ENCODE measurements at regions not wholly inside any gene's neighbourhood (a gene's known extent, or its start where the extent isn't known, plus 50 kb on each side); places are given as distances from the start of the nearest gene placed in this dataset.

DNA sequence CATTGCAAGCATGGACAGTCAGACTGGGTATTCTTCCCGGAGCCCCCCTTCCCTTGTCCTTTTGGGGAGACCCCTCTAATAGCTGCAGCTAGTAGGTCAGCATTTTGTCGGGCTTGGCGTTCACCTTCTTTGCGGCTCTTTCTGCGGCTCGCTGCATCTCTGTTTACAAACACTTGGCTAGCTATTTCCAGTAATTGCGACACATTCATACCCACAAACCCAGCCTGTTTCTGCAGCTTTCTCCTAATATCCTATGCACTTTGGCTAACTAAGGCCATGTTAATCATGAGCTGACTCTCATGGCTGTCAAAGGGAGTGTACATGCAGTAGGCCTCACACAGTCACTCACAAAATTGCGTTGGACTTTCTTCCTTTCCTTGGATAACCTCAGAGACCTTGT is 716.4 kb downstream of the AMY1C start:
- H3K9me3 ChIP-seq = no peaks in the 10 kb centered on the region
- no peaks in the 10 kb centered on the region for H3K36me3 ChIP-seq
- no peaks in the 10 kb centered on the region for H3K4me1 ChIP-seq
- no peak for DNase-seq (ENCODE audit: extremely low spot score in 2 of 2)
- H3K4me3 ChIP-seq = no peak overlapping the region
- intact Hi-C loops (cut with DNase I) = no loop called here
- TF ChIP-seq POLR2AphosphoS5 (IDR thresholded peaks at IDR 0.05; ENCODE audit: insufficient read depth in 1 of 2, low read depth in 1 of 2) (no peak), POLR2A (IDR thresholded peaks at IDR 0.05) (no peak)
- TF ChIP-seq, protein P1, sequence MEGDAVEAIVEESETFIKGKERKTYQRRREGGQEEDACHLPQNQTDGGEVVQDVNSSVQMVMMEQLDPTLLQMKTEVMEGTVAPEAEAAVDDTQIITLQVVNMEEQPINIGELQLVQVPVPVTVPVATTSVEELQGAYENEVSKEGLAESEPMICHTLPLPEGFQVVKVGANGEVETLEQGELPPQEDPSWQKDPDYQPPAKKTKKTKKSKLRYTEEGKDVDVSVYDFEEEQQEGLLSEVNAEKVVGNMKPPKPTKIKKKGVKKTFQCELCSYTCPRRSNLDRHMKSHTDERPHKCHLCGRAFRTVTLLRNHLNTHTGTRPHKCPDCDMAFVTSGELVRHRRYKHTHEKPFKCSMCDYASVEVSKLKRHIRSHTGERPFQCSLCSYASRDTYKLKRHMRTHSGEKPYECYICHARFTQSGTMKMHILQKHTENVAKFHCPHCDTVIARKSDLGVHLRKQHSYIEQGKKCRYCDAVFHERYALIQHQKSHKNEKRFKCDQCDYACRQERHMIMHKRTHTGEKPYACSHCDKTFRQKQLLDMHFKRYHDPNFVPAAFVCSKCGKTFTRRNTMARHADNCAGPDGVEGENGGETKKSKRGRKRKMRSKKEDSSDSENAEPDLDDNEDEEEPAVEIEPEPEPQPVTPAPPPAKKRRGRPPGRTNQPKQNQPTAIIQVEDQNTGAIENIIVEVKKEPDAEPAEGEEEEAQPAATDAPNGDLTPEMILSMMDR (IDR thresholded peaks at IDR 0.05) = no peak
- H3K27me3 ChIP-seq = no peaks in the 10 kb centered on the region
- no peak overlapping the region for H3K27ac ChIP-seq

GRCh38 chr1:104467590-104467989 is 717.9 kb downstream of the AMY1C start:
- TF ChIP-seq, protein P1 (IDR thresholded peaks at IDR 0.05) = no peak
- TF ChIP-seq POLR2AphosphoS5 (IDR thresholded peaks at IDR 0.05; ENCODE audit: insufficient read depth in 1 of 2, low read depth in 1 of 2) = no peak
- intact Hi-C loops (cut with DNase I) = no loop called here
- Histone ChIP-seq H3K27ac (no peak overlapping the region), H3K36me3 (no peaks in the 10 kb centered on the region), H3K27me3 (no peaks in the 10 kb centered on the region), H3K4me1 (no peaks in the 10 kb centered on the region), H3K9me3 (no peaks in the 10 kb centered on the region), H3K4me3 (no peak overlapping the region)
- no peak for DNase-seq (ENCODE audit: extremely low spot score in 2 of 2)

DNA sequence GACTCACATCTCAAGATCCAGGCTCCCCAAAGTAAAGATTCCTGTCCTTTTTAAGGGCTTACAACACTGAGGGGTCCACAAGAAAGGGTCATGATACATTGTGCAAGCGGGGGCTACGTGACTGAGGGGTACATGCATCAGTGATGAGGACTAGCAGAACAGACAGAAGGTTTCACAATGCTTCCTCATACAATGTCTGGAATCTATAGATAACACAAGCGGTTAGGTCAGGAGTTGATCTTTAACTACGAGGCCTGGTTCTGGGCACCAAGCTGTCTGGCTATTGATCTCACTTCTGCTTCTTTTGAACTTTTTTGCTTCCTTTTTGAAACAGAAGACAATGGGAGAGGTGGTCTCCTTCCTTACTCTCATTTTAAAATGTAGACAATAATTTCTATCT is 718.6 kb downstream of the AMY1C start:
- no peak for DNase-seq (ENCODE audit: extremely low spot score in 2 of 2)
- Histone ChIP-seq H3K9me3 (no peaks in the 10 kb centered on the region), H3K36me3 (no peaks in the 10 kb centered on the region), H3K4me1 (no peaks in the 10 kb centered on the region), H3K27me3 (no peaks in the 10 kb centered on the region), H3K4me3 (no peak overlapping the region), H3K27ac (no peak overlapping the region)
- intact Hi-C loops (cut with DNase I) = no loop called here
- TF ChIP-seq POLR2A (IDR thresholded peaks at IDR 0.05) (no peak), POLR2AphosphoS5 (IDR thresholded peaks at IDR 0.05; ENCODE audit: insufficient read depth in 1 of 2, low read depth in 1 of 2) (no peak)
- TF ChIP-seq, protein P1 (IDR thresholded peaks at IDR 0.05) = no peak

- H3K27me3 ChIP-seq = no peaks in the 10 kb centered on the region
- H3K4me1 ChIP-seq = no peaks in the 10 kb centered on the region
- no peak for DNase-seq (ENCODE audit: extremely low spot score in 2 of 2)
- H3K27ac ChIP-seq = no peak overlapping the region
- no peaks in the 10 kb centered on the region for H3K36me3 ChIP-seq
- intact Hi-C loops (cut with DNase I) = no loop called here
- no peak overlapping the region for H3K4me3 ChIP-seq
- TF ChIP-seq, protein P1 (IDR thresholded peaks at IDR 0.05) = no peak
- TF ChIP-seq POLR2A (IDR thresholded peaks at IDR 0.05) (no peak), POLR2AphosphoS5 (IDR thresholded peaks at IDR 0.05; ENCODE audit: insufficient read depth in 1 of 2, low read depth in 1 of 2) (no peak)
- H3K9me3 ChIP-seq = no peaks in the 10 kb centered on the region
Measured at GRCh38 chr1:104476126-104476525, 726.4 kb downstream of the AMY1C start.

GRCh38 chr1:104488296-104489015 is 738.8 kb downstream of the AMY1C start:
- no peak overlapping the region for H3K4me3 ChIP-seq
- no peaks in the 10 kb centered on the region for H3K27me3 ChIP-seq
- TF ChIP-seq POLR2A (IDR thresholded peaks at IDR 0.05) = no peak
- TF ChIP-seq, protein P1 (IDR thresholded peaks at IDR 0.05) = no peak
- DNase-seq (ENCODE audit: extremely low spot score in 2 of 2) = no peak
- H3K36me3 ChIP-seq = no peaks in the 10 kb centered on the region
- intact Hi-C loops (cut with DNase I) = no loop called here
- no peak overlapping the region for H3K27ac ChIP-seq
- H3K4me1 ChIP-seq = no peaks in the 10 kb centered on the region
- H3K9me3 ChIP-seq = no peaks in the 10 kb centered on the region
